ENCODE measurements at regions not wholly inside any gene's neighbourhood (a gene's known extent, or its start where the extent isn't known, plus 50 kb on each side); places are given as distances from the start of the nearest gene placed in this dataset.

- TF ChIP-seq POLR2A (IDR thresholded peaks at IDR 0.05) (no peak), EP300 (IDR thresholded peaks at IDR 0.05) (no peak)
Measured at GRCh38 chr15:61398310-61398709, 169.2 kb upstream of the RORA start.
